ENCODE measurements at regions not wholly inside any gene's neighbourhood (a gene's known extent, or its start where the extent isn't known, plus 50 kb on each side); places are given as distances from the start of the nearest gene placed in this dataset.
A peak's percentile ranks its signal among the peaks of the same experiment; 100 is the strongest.

DNA sequence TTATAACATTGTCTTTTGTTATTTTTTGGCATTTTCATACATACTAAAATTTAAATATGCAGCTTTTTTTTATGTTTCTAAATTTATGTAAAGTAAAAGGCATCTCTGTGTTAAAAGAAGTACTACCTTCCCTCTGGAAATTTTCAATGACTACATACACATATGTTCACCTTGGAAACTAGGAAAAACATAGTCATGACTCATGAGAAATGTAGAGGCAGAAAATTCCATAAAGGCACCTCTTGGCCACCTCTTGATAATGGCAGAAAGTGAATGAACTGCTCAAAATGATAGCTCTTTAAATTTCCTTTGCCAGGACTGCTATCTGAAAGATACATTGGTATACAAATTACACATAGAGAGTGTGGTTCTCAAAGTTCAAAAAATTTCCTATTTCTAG lies 889.1 kb upstream of the ZEB2 start:
- H3K9me3 ChIP-seq (ENCODE audit: control insufficient read depth, insufficient read depth, low read depth, low read length): no peaks in the 10 kb centered on the region
- no peaks in the 10 kb centered on the region for H3K79me2 ChIP-seq (ENCODE audit: control insufficient read depth, insufficient read depth, low read length)
- no peaks in the 10 kb centered on the region for H4K20me1 ChIP-seq (ENCODE audit: control insufficient read depth, extremely low read depth, insufficient read depth, low read length)
- no peak overlapping the region for H2AFZ ChIP-seq (ENCODE audit: low read length)
- no peaks in the 10 kb centered on the region for H3K36me3 ChIP-seq (ENCODE audit: control insufficient read depth, insufficient read depth, low read length)
- no peak overlapping the region for H3K4me2 ChIP-seq (ENCODE audit: extremely low read depth, insufficient read depth, low read length)
- H3K27ac ChIP-seq (ENCODE audit: insufficient read depth, low read length): no peak overlapping the region
- no peaks in the 10 kb centered on the region for H3K4me1 ChIP-seq (ENCODE audit: control insufficient read depth, extremely low read depth, insufficient read depth, low read length)
- no peak overlapping the region for H3K9ac ChIP-seq (ENCODE audit: insufficient read depth, low read length)
- DNase-seq (ENCODE audit: low read depth in 2 of 2): peak in 1 of 2 donors; percentile 34
- no peak for TF ChIP-seq EZH2 (IDR thresholded peaks at IDR 0.05; ENCODE audit: low read length, missing control alignments)
- no peak for TF ChIP-seq CTCF (conservative IDR thresholded peaks at IDR 0.05 in 1 of 2, IDR thresholded peaks at IDR 0.05 in 1 of 2; ENCODE audit: low read depth in 1 of 2, low read length in 2 of 2)
- H3K4me3 ChIP-seq (replicated peaks in 1 of 4; ENCODE audit: control extremely low read depth in 1 of 4, insufficient read depth in 1 of 4, low read depth in 3 of 4, low read length in 4 of 4): no peak overlapping the region
- H3K27me3 ChIP-seq (ENCODE audit: control insufficient read depth, insufficient read depth, low read length): no peaks in the 10 kb centered on the region

GRCh38 chr2:145404690-145405089 lies 884.8 kb upstream of the ZEB2 start:
- H3K9ac ChIP-seq (ENCODE audit: insufficient read depth, low read length): no peak overlapping the region
- no peaks in the 10 kb centered on the region for H3K79me2 ChIP-seq (ENCODE audit: control insufficient read depth, insufficient read depth, low read length)
- H3K36me3 ChIP-seq (ENCODE audit: control insufficient read depth, insufficient read depth, low read length): no peaks in the 10 kb centered on the region
- no peaks in the 10 kb centered on the region for H4K20me1 ChIP-seq (ENCODE audit: control insufficient read depth, extremely low read depth, insufficient read depth, low read length)
- no peaks in the 10 kb centered on the region for H3K27me3 ChIP-seq (ENCODE audit: control insufficient read depth, insufficient read depth, low read length)
- no peaks in the 10 kb centered on the region for H3K9me3 ChIP-seq (ENCODE audit: control insufficient read depth, insufficient read depth, low read depth, low read length)
- no peaks in the 10 kb centered on the region for H3K4me1 ChIP-seq (ENCODE audit: control insufficient read depth, extremely low read depth, insufficient read depth, low read length)
- TF ChIP-seq EZH2 (IDR thresholded peaks at IDR 0.05; ENCODE audit: low read length, missing control alignments) (no peak), CTCF (conservative IDR thresholded peaks at IDR 0.05 in 1 of 2, IDR thresholded peaks at IDR 0.05 in 1 of 2; ENCODE audit: low read depth in 1 of 2, low read length in 2 of 2) (no peak)
- no peak overlapping the region for H3K4me2 ChIP-seq (ENCODE audit: extremely low read depth, insufficient read depth, low read length)
- peak in 1 of 2 donors; percentile 17 for DNase-seq (ENCODE audit: low read depth in 2 of 2)
- H2AFZ ChIP-seq (ENCODE audit: low read length): no peak overlapping the region
- no peak overlapping the region for H3K27ac ChIP-seq (ENCODE audit: insufficient read depth, low read length)
- H3K4me3 ChIP-seq (replicated peaks in 1 of 4; ENCODE audit: control extremely low read depth in 1 of 4, insufficient read depth in 1 of 4, low read depth in 3 of 4, low read length in 4 of 4): no peak overlapping the region

GRCh38 chr2:145402706-145403277 lies 882.9 kb upstream of the ZEB2 start:
- TF ChIP-seq CTCF (conservative IDR thresholded peaks at IDR 0.05 in 1 of 2, IDR thresholded peaks at IDR 0.05 in 1 of 2; ENCODE audit: low read depth in 1 of 2, low read length in 2 of 2) (no peak), EZH2 (IDR thresholded peaks at IDR 0.05; ENCODE audit: low read length, missing control alignments) (no peak)
- H3K27ac ChIP-seq (ENCODE audit: insufficient read depth, low read length): no peak overlapping the region
- no peak overlapping the region for H3K9ac ChIP-seq (ENCODE audit: insufficient read depth, low read length)

More at GRCh38 chr2:145402706-145403277, 882.9 kb upstream of the ZEB2 start:
- no peak overlapping the region for H3K4me2 ChIP-seq (ENCODE audit: extremely low read depth, insufficient read depth, low read length)
- H3K79me2 ChIP-seq (ENCODE audit: control insufficient read depth, insufficient read depth, low read length): no peaks in the 10 kb centered on the region
- no peaks in the 10 kb centered on the region for H3K4me1 ChIP-seq (ENCODE audit: control insufficient read depth, extremely low read depth, insufficient read depth, low read length)
- no peaks in the 10 kb centered on the region for H3K36me3 ChIP-seq (ENCODE audit: control insufficient read depth, insufficient read depth, low read length)
- no peaks in the 10 kb centered on the region for H3K9me3 ChIP-seq (ENCODE audit: control insufficient read depth, insufficient read depth, low read depth, low read length)
- no peak overlapping the region for H2AFZ ChIP-seq (ENCODE audit: low read length)
- H3K4me3 ChIP-seq (replicated peaks in 1 of 4; ENCODE audit: control extremely low read depth in 1 of 4, insufficient read depth in 1 of 4, low read depth in 3 of 4, low read length in 4 of 4): no peak overlapping the region
- DNase-seq (ENCODE audit: low read depth in 2 of 2): peak in 1 of 2 donors; percentile 36
- H3K27me3 ChIP-seq (ENCODE audit: control insufficient read depth, insufficient read depth, low read length): no peaks in the 10 kb centered on the region
- H4K20me1 ChIP-seq (ENCODE audit: control insufficient read depth, extremely low read depth, insufficient read depth, low read length): no peaks in the 10 kb centered on the region

Data from fibroblast of lung (primary cell).